Naive thymus-derived CD4-positive, alpha-beta T cell (primary cell): ENCODE measurements at regions not wholly inside any gene's neighbourhood (a gene's known extent, or its start where the extent isn't known, plus 50 kb on each side); places are given as distances from the start of the nearest gene placed in this dataset.
"Not testable (repeated sequence)": the region's sequence is repeated elsewhere in the genome, so short reads cannot be mapped to it uniquely, and the experiment has no call there.

ENCODE experiments used
- ATAC-seq: fragments of 150-1000 bp; cut with Tn5 transposase; 2 replicates; pipeline ENCODE4 v1.10.0; 2021; ENCODE audit warnings: mild to moderate bottlenecking, moderate library complexity
- CTCF ChIA-PET: fragments of 350-600 bp; sonication (Branson Sonifier 250); formaldehyde crosslinking; loops from one replicate; lab custom pipeline; 2021; ENCODE audit warnings: antibody characterized with exemption; lab: Charles Lee
- POLR2A ChIA-PET: fragments of 350-600 bp; sonication (Branson Sonifier 250); formaldehyde crosslinking; loops from one replicate; lab custom pipeline; 2021; ENCODE audit warnings: antibody characterized with exemption, inconsistent platforms; lab: Charles Lee
- DNase-seq, 9 donors: peaks; one replicate each; pipeline versions ENCODE4 v3.0.0 to v3.0.0-alpha.2; 2020 to 2022; ENCODE audit warnings: mixed read lengths in 1 of 9
- H3K27ac ChIP-seq: one replicate; pipeline ENCODE4 v1.7.0; 2013; ENCODE audit warnings: mild to moderate bottlenecking, low read depth, low read length, moderate library complexity
- H3K27me3 ChIP-seq, 2 donors: one replicate each; pipeline ENCODE4 v1.7.0; 2013; ENCODE audit warnings: low read length in 2 of 2, mild to moderate bottlenecking in 2 of 2, moderate library complexity in 2 of 2; ENCODE audit not compliant: control insufficient read depth in 2 of 2, insufficient read depth in 2 of 2
- H3K36me3 ChIP-seq, 3 experiments: 1 replicate in 2 of 3; 2 replicates in 1 of 3; pipeline ENCODE4 v1.7.0; 2013; ENCODE audit warnings: low read length in 3 of 3, mild to moderate bottlenecking in 3 of 3, moderate library complexity in 1 of 3; ENCODE audit not compliant: insufficient read depth in 3 of 3, control insufficient read depth in 2 of 3
- H3K4me1 ChIP-seq, 2 donors: one replicate each; pipeline ENCODE4 v1.7.0; 2013; ENCODE audit warnings: low read length in 2 of 2, mild to moderate bottlenecking in 2 of 2, moderate library complexity in 1 of 2; ENCODE audit not compliant: control insufficient read depth in 2 of 2, insufficient read depth in 2 of 2
- H3K4me3 ChIP-seq: 2 replicates; pipeline ENCODE4 v1.7.0; 2013; ENCODE audit warnings: mild to moderate bottlenecking, low read length
- H3K9me3 ChIP-seq, 3 experiments: 1 replicate in 2 of 3; 2 replicates in 1 of 3; pipeline ENCODE4 v1.7.0; 2013; ENCODE audit warnings: low read length in 3 of 3; ENCODE audit not compliant: control insufficient read depth in 2 of 3
- H3K27ac Mint-ChIP-seq, 9 donors: one replicate each; pipeline ENCODE4 v1.8.0; 2020 to 2022; ENCODE audit warnings: mixed read lengths in 9 of 9, mild to moderate bottlenecking in 8 of 9, moderate library complexity in 5 of 9, inconsistent platforms in 2 of 9
- H3K27me3 Mint-ChIP-seq, 5 donors: one replicate each; pipeline ENCODE4 v1.8.0; 2021 to 2022; ENCODE audit warnings: mixed read lengths in 5 of 5, mild to moderate bottlenecking in 1 of 5
- H3K36me3 Mint-ChIP-seq, 5 donors: one replicate each; pipeline ENCODE4 v1.8.0; 2020 to 2022; ENCODE audit warnings: mixed read lengths in 5 of 5, mild to moderate bottlenecking in 3 of 5, inconsistent platforms in 1 of 5
- H3K4me1 Mint-ChIP-seq, 7 donors: one replicate each; pipeline ENCODE4 v1.8.0; 2020 to 2022; ENCODE audit warnings: mixed read lengths in 7 of 7, mild to moderate bottlenecking in 3 of 7, inconsistent platforms in 1 of 7
- H3K4me3 Mint-ChIP-seq, 10 donors: one replicate each; pipeline ENCODE4 v1.8.0; 2020 to 2022; ENCODE audit warnings: mild to moderate bottlenecking in 10 of 10, mixed read lengths in 10 of 10, moderate library complexity in 6 of 10, inconsistent platforms in 2 of 10
- H3K9me3 Mint-ChIP-seq, 11 donors: one replicate each; pipeline ENCODE4 v1.8.0; 2020 to 2022; ENCODE audit warnings: mixed read lengths in 11 of 11, mild to moderate bottlenecking in 4 of 11, inconsistent platforms in 1 of 11, moderate library complexity in 1 of 11
- intact Hi-C, 2 donors: fragments of 100-400 bp; cut with micrococcal nuclease; formaldehyde crosslinking; loops; one replicate each; pipeline ENCODE4 v1.15.1; 2023

DNA sequence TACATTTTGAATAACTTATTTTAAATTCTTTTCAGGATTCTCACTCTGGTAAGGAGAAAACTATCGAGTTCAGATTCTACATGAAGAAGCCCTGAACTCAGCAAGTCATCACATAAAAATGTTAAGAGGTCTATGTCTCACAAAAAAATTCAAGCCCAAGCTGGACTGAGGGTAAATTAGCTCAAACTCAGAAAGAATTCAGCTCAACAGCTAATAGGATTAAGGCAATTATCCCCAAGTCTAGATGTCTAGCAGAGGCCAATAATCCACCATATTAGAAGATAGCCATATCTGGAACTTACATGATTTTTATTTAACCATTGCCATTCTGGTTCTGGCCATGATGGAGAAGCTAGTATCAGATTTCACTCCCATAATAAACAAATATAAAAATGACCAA lies 909.7 kb downstream of the PLOD2 start:
- H3K27me3 Mint-ChIP-seq: no peaks in the 10 kb centered on the region
- Histone ChIP-seq H3K4me3 (no peak overlapping the region), H3K27me3 (no peaks in the 10 kb centered on the region), H3K36me3 (no peaks in the 10 kb centered on the region), H3K9me3 (peaks cover 0 to 16% (median 0%) of the 10 kb centered on the region in 3 experiments), H3K27ac (no peak overlapping the region), H3K4me1 (no peaks in the 10 kb centered on the region)
- H3K4me1 Mint-ChIP-seq: no peaks in the 10 kb centered on the region
- DNase-seq (no peak), ATAC-seq (no peak)
- peaks cover 4 to 43% (median 21%) of the 10 kb centered on the region in 11 donors for H3K9me3 Mint-ChIP-seq
- ChIA-PET POLR2A (no interaction called here), CTCF (no interaction called here)
- H3K27ac Mint-ChIP-seq: no peak overlapping the region
- intact Hi-C loops: no loop called here
- peaks cover 0 to 5% (median 0%) of the 10 kb centered on the region in 5 donors for H3K36me3 Mint-ChIP-seq
- H3K4me3 Mint-ChIP-seq: no peak overlapping the region

DNA sequence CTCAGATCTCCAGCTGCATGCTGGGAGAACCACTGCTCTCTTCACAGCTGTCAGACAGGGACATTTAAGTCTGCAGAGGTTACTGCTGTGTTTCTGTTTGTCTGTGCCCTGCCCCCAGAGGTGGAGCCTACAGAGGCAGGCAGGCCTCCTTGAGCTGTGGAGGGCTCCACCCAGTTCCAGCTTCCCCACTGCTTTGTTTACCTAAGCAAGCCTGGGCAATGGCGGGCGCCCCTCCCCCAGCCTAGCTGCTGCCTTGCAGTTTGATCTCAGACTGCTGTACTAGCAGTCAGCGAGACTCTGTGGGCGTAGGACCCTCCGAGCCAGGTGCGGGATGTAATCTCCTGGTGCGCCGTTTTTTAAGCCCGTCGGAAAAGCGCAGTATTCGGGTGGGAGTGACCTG lies 903.0 kb downstream of the PLOD2 start:
- H3K27me3 Mint-ChIP-seq, H3K27ac Mint-ChIP-seq, intact Hi-C loops, DNase-seq, CTCF ChIA-PET, H3K36me3 Mint-ChIP-seq, H3K4me3 ChIP-seq, H3K4me3 Mint-ChIP-seq, H3K36me3 ChIP-seq, H3K9me3 ChIP-seq, ATAC-seq, POLR2A ChIA-PET, H3K27me3 ChIP-seq, H3K9me3 Mint-ChIP-seq, H3K4me1 ChIP-seq, H3K4me1 Mint-ChIP-seq, H3K27ac ChIP-seq: not testable (repeated sequence)

DNA sequence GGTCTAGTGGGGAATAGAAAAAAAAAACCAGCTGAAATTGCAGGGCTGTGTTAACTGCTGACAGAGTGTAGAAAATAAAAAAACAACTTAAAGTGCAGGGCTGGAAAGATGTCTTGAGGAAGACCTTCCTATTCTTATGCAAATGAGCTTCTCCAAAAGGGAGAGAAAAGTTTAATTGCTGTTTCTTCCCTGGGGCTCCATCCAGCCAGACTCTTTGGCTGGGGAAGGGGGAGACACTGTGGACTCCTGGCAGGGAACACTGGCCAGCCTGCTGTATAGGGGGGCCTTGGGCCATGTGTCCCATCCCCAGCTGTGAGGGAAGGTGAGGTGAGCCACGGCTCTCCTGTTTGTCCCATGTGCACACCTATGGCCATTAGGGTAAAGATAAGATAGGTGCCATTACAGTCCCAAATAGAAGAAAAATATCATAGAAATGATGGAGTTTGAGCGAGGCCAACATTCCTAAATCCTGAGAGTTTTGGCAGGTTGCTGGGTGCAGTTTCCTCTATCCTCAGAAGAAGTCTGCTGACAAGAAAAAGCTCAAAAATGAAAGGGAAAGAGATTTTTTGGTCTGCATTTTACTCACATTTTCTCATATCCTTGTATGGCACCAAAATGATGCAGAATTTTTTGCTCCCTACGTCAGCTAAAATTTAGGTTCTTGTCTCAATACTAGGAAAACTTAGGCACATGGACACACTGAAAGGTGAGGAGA lies 901.7 kb downstream of the PLOD2 start:
- Histone ChIP-seq H3K4me1 (no peaks in the 10 kb centered on the region), H3K36me3 (no peaks in the 10 kb centered on the region), H3K4me3 (no peak overlapping the region), H3K27me3 (no peaks in the 10 kb centered on the region), H3K27ac (no peak overlapping the region), H3K9me3 (no peaks in the 10 kb centered on the region)
- no peak overlapping the region for H3K4me3 Mint-ChIP-seq
- peaks cover 0 to 4% (median 0%) of the 10 kb centered on the region in 11 donors for H3K9me3 Mint-ChIP-seq
- no peak for ATAC-seq
- H3K27me3 Mint-ChIP-seq: no peaks in the 10 kb centered on the region
- ChIA-PET CTCF (no interaction called here), POLR2A (no interaction called here)
- intact Hi-C loops: no loop called here
- H3K27ac Mint-ChIP-seq: no peak overlapping the region
- H3K36me3 Mint-ChIP-seq: no peaks in the 10 kb centered on the region
- no peak for DNase-seq
- peaks cover 0 to 2% (median 0%) of the 10 kb centered on the region in 7 donors for H3K4me1 Mint-ChIP-seq

GRCh38 chr3:145263458-145263857 lies 897.5 kb downstream of the PLOD2 start:
- H3K4me3 ChIP-seq, H3K4me3 Mint-ChIP-seq, H3K27ac ChIP-seq, DNase-seq, H3K27me3 Mint-ChIP-seq, POLR2A ChIA-PET, H3K27me3 ChIP-seq, H3K4me1 Mint-ChIP-seq, intact Hi-C loops, ATAC-seq, H3K36me3 ChIP-seq, H3K4me1 ChIP-seq, CTCF ChIA-PET, H3K36me3 Mint-ChIP-seq, H3K9me3 ChIP-seq, H3K27ac Mint-ChIP-seq: not testable (repeated sequence)
- H3K9me3 Mint-ChIP-seq: peaks cover 0 to 25% (median under 1%) of the 10 kb centered on the region in 11 donors

DNA sequence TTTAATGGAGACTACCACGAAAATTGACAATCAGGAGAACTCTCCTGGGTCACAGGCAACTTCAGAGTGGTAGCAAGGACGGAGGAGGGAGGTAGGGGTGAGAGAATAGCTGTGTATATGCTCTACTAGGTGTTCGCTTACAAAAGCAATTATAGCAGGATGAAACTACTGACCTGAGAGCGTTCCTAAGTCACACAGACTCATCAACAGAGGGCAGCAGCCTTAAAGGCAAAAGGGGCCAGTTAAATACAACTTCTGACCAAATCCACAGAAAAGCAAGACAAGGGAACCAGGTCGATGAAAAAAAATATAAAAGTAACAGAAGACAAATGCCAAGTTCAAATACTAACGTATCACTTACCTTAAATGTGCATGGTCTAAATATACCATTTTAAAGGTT lies 894.6 kb downstream of the PLOD2 start:
- CTCF ChIA-PET: no interaction called here
- Histone ChIP-seq H3K4me3 (no peak overlapping the region), H3K4me1 (no peaks in the 10 kb centered on the region), H3K36me3 (no peaks in the 10 kb centered on the region), H3K9me3 (no peaks in the 10 kb centered on the region), H3K27me3 (no peaks in the 10 kb centered on the region), H3K27ac (no peak overlapping the region)
- POLR2A ChIA-PET: no interaction called here
- intact Hi-C loops: no loop called here
- Mint-ChIP-seq H3K4me1 (no peaks in the 10 kb centered on the region), H3K27ac (no peak overlapping the region), H3K27me3 (no peaks in the 10 kb centered on the region), H3K4me3 (no peak overlapping the region), H3K36me3 (no peaks in the 10 kb centered on the region), H3K9me3 (peaks cover 0 to 25% (median 0%) of the 10 kb centered on the region in 11 donors)
- ATAC-seq: no peak
- no peak for DNase-seq

GRCh38 chr3:145269106-145269505 lies 891.9 kb downstream of the PLOD2 start:
- Histone ChIP-seq H3K4me3 (no peak overlapping the region), H3K4me1 (no peaks in the 10 kb centered on the region), H3K36me3 (no peaks in the 10 kb centered on the region), H3K27me3 (no peaks in the 10 kb centered on the region), H3K27ac (no peak overlapping the region), H3K9me3 (no peaks in the 10 kb centered on the region)
- no peak for ATAC-seq
- H3K4me1 Mint-ChIP-seq: no peaks in the 10 kb centered on the region
- no peak overlapping the region for H3K27ac Mint-ChIP-seq
- H3K36me3 Mint-ChIP-seq: no peaks in the 10 kb centered on the region
- no peak overlapping the region for H3K4me3 Mint-ChIP-seq
- H3K9me3 Mint-ChIP-seq: peaks cover 0 to 30% (median 2%) of the 10 kb centered on the region in 11 donors
- ChIA-PET POLR2A (no interaction called here), CTCF (no interaction called here)
- intact Hi-C loops: no loop called here
- no peak for DNase-seq
- no peaks in the 10 kb centered on the region for H3K27me3 Mint-ChIP-seq

DNA sequence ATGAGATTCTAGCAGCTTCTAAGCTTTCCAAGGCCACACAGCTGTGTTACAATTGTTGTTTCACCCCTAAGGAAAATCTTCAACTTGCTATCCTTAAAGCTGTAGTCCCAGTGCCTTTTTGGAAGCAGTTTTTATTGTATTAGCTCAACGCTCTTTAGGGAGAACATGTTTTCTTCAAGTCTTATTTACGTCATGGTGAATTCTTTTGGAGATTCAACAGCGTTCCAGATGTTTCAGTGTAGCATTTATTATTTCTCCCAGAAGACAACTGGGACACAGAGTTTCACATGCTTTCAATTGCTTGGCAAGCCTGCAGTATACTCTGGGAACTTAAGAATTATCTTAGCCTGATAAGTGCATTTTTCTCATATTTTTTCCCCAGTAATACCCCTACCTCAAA lies 888.3 kb downstream of the PLOD2 start:
- POLR2A ChIA-PET: no interaction called here
- peaks cover 0 to 27% (median 6%) of the 10 kb centered on the region in 11 donors for H3K9me3 Mint-ChIP-seq
- Histone ChIP-seq H3K36me3 (no peaks in the 10 kb centered on the region), H3K9me3 (no peaks in the 10 kb centered on the region), H3K4me3 (no peak overlapping the region), H3K27ac (no peak overlapping the region), H3K27me3 (no peaks in the 10 kb centered on the region), H3K4me1 (no peaks in the 10 kb centered on the region)
- intact Hi-C loops: no loop called here
- DNase-seq: no peak
- H3K27ac Mint-ChIP-seq: no peak overlapping the region
- no peak for ATAC-seq
- H3K4me3 Mint-ChIP-seq: no peak overlapping the region
- CTCF ChIA-PET: no interaction called here
- no peaks in the 10 kb centered on the region for H3K27me3 Mint-ChIP-seq
- H3K36me3 Mint-ChIP-seq: peaks cover 0 to 4% (median 0%) of the 10 kb centered on the region in 5 donors
- no peaks in the 10 kb centered on the region for H3K4me1 Mint-ChIP-seq
